GM12891 (cell line): ENCODE measurements at regions not wholly inside any gene's neighbourhood (a gene's known extent, or its start where the extent isn't known, plus 50 kb on each side); places are given as distances from the start of the nearest gene placed in this dataset.

Experiments
- POLR2A ChIP-seq: IDR thresholded peaks from 2 replicates; pipeline ENCODE4 v1.6.1; 2011; ENCODE audit warnings: low read depth, low read length, control low read depth
- POLR2AphosphoS5 ChIP-seq: IDR thresholded peaks from 2 replicates; pipeline ENCODE4 v1.6.1; 2011; ENCODE audit warnings: low read depth, low read length, control low read depth
- TAF1 ChIP-seq: IDR thresholded peaks from 2 replicates; pipeline ENCODE4 v1.6.1; 2011; ENCODE audit warnings: low read depth, low read length, control low read depth

GRCh38 chr9:6079386-6079785, 64.0 kb upstream of the RANBP6 start:
- TF ChIP-seq POLR2A (no peak), POLR2AphosphoS5 (no peak), TAF1 (no peak)
